ENCODE measurements at regions not wholly inside any gene's neighbourhood (a gene's known extent, or its start where the extent isn't known, plus 50 kb on each side); places are given as distances from the start of the nearest gene placed in this dataset.

DNA sequence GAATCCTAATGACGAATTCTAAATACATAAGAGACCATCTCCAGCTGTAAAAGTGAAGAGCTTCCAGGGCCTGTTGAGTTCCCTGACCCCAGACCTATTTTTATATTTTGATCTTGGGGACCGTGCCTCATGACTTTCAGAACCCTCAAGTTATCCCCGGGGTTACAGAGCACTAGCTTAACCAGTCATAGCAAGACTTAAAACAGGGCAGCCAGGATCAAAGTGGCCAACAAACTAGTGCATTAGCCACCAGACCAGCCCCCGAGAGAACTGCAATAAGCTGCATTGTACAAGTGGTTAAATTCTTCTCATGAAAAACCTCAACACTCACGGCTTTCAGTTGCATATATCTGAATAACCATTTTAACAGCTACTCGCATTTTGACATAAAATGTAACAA, 183.0 kb downstream of the BARHL2 start:
- TF ChIP-seq, protein P1, sequence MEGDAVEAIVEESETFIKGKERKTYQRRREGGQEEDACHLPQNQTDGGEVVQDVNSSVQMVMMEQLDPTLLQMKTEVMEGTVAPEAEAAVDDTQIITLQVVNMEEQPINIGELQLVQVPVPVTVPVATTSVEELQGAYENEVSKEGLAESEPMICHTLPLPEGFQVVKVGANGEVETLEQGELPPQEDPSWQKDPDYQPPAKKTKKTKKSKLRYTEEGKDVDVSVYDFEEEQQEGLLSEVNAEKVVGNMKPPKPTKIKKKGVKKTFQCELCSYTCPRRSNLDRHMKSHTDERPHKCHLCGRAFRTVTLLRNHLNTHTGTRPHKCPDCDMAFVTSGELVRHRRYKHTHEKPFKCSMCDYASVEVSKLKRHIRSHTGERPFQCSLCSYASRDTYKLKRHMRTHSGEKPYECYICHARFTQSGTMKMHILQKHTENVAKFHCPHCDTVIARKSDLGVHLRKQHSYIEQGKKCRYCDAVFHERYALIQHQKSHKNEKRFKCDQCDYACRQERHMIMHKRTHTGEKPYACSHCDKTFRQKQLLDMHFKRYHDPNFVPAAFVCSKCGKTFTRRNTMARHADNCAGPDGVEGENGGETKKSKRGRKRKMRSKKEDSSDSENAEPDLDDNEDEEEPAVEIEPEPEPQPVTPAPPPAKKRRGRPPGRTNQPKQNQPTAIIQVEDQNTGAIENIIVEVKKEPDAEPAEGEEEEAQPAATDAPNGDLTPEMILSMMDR (conservative IDR thresholded peaks at IDR 0.05 in 1 of 2, IDR thresholded peaks at IDR 0.05 in 1 of 2; ENCODE audit: extremely low read depth in 1 of 2, insufficient read depth in 1 of 2, low read depth in 1 of 2, low read length in 2 of 2), result no peak
- TF ChIP-seq EZH2 (IDR thresholded peaks at IDR 0.05; ENCODE audit: borderline replicate concordance, low read length), result no peak

Data from mammary epithelial cell (primary cell).